Neural progenitor cell (in vitro differentiated cells): ENCODE measurements at regions not wholly inside any gene's neighbourhood (a gene's known extent, or its start where the extent isn't known, plus 50 kb on each side); places are given as distances from the start of the nearest gene placed in this dataset.

Experiments
- DNase-seq: peaks from one replicate; pipeline ENCODE4 v3.0.0-alpha.2; 2016; ENCODE audit warnings: low spot score
- H2AFZ ChIP-seq: fragments of 200-600 bp; sonication (generic); replicated peaks from 2 replicates; pipeline ENCODE4 v1.6.1; 2016; ENCODE audit warnings: antibody characterized with exemption
- H3F3A ChIP-seq: fragments of 200-600 bp; sonication (generic); 2 replicates; pipeline ENCODE4 v1.6.1; 2016; ENCODE audit warnings: antibody characterized with exemption, low read depth
- H3K27ac ChIP-seq: fragments of 200-600 bp; sonication (generic); 2 replicates; pipeline ENCODE4 v1.5.1; 2016; ENCODE audit warnings: mild to moderate bottlenecking
- H3K27me3 ChIP-seq: fragments of 200-600 bp; sonication (generic); 2 replicates; pipeline ENCODE4 v1.6.1; 2016; ENCODE audit warnings: mild to moderate bottlenecking, moderate library complexity
- H3K36me3 ChIP-seq: fragments of 200-600 bp; sonication (generic); 2 replicates; pipeline ENCODE4 v1.5.1; 2016
- H3K4me1 ChIP-seq: fragments of 200-600 bp; sonication (generic); 2 replicates; pipeline ENCODE4 v1.6.1; 2016; ENCODE audit warnings: mixed run types
- H3K4me2 ChIP-seq: fragments of 200-600 bp; sonication (generic); 2 replicates; pipeline ENCODE4 v1.6.1; 2016
- H3K4me3 ChIP-seq: fragments of 200-600 bp; sonication (generic); 2 replicates; pipeline ENCODE4 v1.5.1; 2016
- H3K79me2 ChIP-seq: fragments of 200-600 bp; sonication (generic); 2 replicates; pipeline ENCODE4 v1.6.1; 2016; ENCODE audit warnings: low read depth
- H3K9ac ChIP-seq: fragments of 200-600 bp; sonication (generic); 2 replicates; pipeline ENCODE4 v1.6.1; 2016
- H3K9me3 ChIP-seq: fragments of 200-600 bp; sonication (generic); 2 replicates; pipeline ENCODE4 v1.5.1; 2016; ENCODE audit warnings: low read depth
- H4K20me1 ChIP-seq: fragments of 200-600 bp; sonication (generic); 2 replicates; pipeline ENCODE4 v1.6.1; 2016; ENCODE audit warnings: low read depth
- H3K27ac Mint-ChIP-seq: 3 replicates; pipeline ENCODE4 v1.8.0; 2021; ENCODE audit warnings: mixed read lengths
- H3K27me3 Mint-ChIP-seq: 2 replicates; pipeline ENCODE4 v1.8.0; 2022; ENCODE audit warnings: low read depth, mild to moderate bottlenecking, inconsistent platforms, moderate library complexity, mixed read lengths; ENCODE audit not compliant: insufficient read depth
- H3K36me3 Mint-ChIP-seq: 3 replicates; pipeline ENCODE4 v1.8.0; 2021; ENCODE audit warnings: mixed read lengths
- H3K4me1 Mint-ChIP-seq: 3 replicates; pipeline ENCODE4 v1.8.0; 2021; ENCODE audit warnings: mixed read lengths
- H3K4me3 Mint-ChIP-seq: 3 replicates; pipeline ENCODE4 v1.8.0; 2021; ENCODE audit warnings: mild to moderate bottlenecking, moderate library complexity, mixed read lengths
- H3K9me3 Mint-ChIP-seq: 3 replicates; pipeline ENCODE4 v1.8.0; 2020; ENCODE audit warnings: mixed read lengths
- CTCF ChIP-seq: fragments of 200-600 bp; sonication (generic); IDR thresholded peaks from 2 replicates; pipeline ENCODE4 v1.5.1; 2017; ENCODE audit warnings: antibody characterized with exemption, mild to moderate bottlenecking
- EZH2 ChIP-seq: fragments of 200-600 bp; sonication (generic); IDR thresholded peaks from 2 replicates; pipeline ENCODE4 v1.6.1; 2017; ENCODE audit warnings: antibody characterized with exemption, mild to moderate bottlenecking, moderate library complexity
- EZH2phosphoT487 ChIP-seq: fragments of 200-600 bp; sonication (generic); IDR thresholded peaks from 2 replicates; pipeline ENCODE4 v1.6.1; 2017; ENCODE audit warnings: antibody characterized with exemption

DNA sequence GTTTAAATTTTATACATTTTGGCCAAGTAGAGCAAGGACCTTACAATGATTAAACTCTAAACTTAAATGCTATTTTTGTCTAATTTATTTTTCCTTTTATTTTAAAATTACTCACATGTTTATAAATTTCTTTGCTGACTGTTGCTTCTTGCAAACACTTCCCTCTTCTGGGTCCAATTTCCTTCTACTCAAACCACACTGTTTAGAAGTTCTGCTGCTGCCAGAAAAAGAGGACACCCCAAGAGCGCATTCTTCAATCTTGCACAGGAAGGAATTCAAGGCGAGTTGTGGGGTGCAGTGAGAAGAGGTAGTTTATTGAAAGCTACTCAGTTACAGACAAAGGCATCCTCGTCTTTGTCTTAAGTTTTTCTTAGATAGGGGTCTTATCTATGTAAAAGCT is 88.5 kb upstream of the NEK7 start:
- H3K27ac Mint-ChIP-seq, result no peak overlapping the region
- H3K27me3 ChIP-seq, result no peaks in the 10 kb centered on the region

GRCh38 chr1:198072177-198072576 is 84.6 kb upstream of the NEK7 start:
- Histone ChIP-seq H3K36me3 (no peaks in the 10 kb centered on the region), H3K4me2 (no peak overlapping the region), H3K27ac (no peak overlapping the region), H3K9ac (no peak overlapping the region), H3K4me3 (no peak overlapping the region), H3K27me3 (no peaks in the 10 kb centered on the region), H3K4me1 (no peaks in the 10 kb centered on the region), H3K79me2 (no peaks in the 10 kb centered on the region), H2AFZ (no peak overlapping the region), H3K9me3 (no peaks in the 10 kb centered on the region), H4K20me1 (no peaks in the 10 kb centered on the region), H3F3A (no peaks in the 10 kb centered on the region)
- Mint-ChIP-seq H3K4me3 (no peak overlapping the region), H3K9me3 (no peaks in the 10 kb centered on the region), H3K27me3 (no peaks in the 10 kb centered on the region), H3K27ac (no peak overlapping the region), H3K36me3 (no peaks in the 10 kb centered on the region), H3K4me1 (no peaks in the 10 kb centered on the region)
- DNase-seq, result no peak
- no peak for TF ChIP-seq EZH2phosphoT487
- TF ChIP-seq CTCF, result peak; percentile 23
- TF ChIP-seq EZH2, result no peak

More for the DNA sequence above, 88.5 kb upstream of the NEK7 start:
- no peak for TF ChIP-seq EZH2
- TF ChIP-seq EZH2phosphoT487, result no peak
- TF ChIP-seq CTCF, result no peak
- H3K9me3 ChIP-seq, result no peaks in the 10 kb centered on the region
- H3K27me3 Mint-ChIP-seq, result no peaks in the 10 kb centered on the region
- no peak overlapping the region for H3K4me3 Mint-ChIP-seq
- no peaks in the 10 kb centered on the region for H3K9me3 Mint-ChIP-seq
- no peaks in the 10 kb centered on the region for H3K4me1 Mint-ChIP-seq
- H3K27ac ChIP-seq, result no peak overlapping the region
- H3F3A ChIP-seq, result no peaks in the 10 kb centered on the region
- no peaks in the 10 kb centered on the region for H3K36me3 Mint-ChIP-seq
- no peaks in the 10 kb centered on the region for H3K79me2 ChIP-seq
- no peaks in the 10 kb centered on the region for H4K20me1 ChIP-seq
- H3K36me3 ChIP-seq, result no peaks in the 10 kb centered on the region
- no peak overlapping the region for H3K4me2 ChIP-seq
- H3K4me1 ChIP-seq, result no peaks in the 10 kb centered on the region
- H3K4me3 ChIP-seq, result no peak overlapping the region
- H3K9ac ChIP-seq, result no peak overlapping the region
- H2AFZ ChIP-seq, result peak overlapping the region; percentile 66
- no peak for DNase-seq

DNA sequence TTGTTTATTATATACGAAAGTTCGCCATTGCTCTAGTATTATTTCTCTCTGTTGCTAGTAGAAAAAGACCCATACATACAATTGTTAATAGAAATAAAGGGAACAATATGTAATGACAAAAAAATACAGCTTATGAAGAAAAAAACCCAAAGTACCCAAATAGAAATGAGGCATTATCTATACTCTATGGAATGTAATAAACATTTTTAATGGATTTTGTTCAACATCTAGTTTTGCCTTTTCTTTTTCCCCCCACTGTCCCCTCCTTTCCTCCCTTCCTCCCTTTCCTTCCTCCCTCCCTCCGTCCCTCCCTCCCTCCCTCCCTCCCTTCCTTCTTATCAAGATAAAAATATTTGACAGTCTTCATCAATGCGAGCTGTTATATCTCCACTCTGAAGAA is 81.5 kb upstream of the NEK7 start:
- H3K36me3 Mint-ChIP-seq, result no peaks in the 10 kb centered on the region
- no peaks in the 10 kb centered on the region for H4K20me1 ChIP-seq
- no peak overlapping the region for H3K27ac ChIP-seq
- TF ChIP-seq EZH2 (no peak), EZH2phosphoT487 (no peak)
- no peaks in the 10 kb centered on the region for H3K36me3 ChIP-seq
- no peaks in the 10 kb centered on the region for H3K79me2 ChIP-seq
- no peak overlapping the region for H3K4me3 ChIP-seq
- H3K27me3 Mint-ChIP-seq, result no peaks in the 10 kb centered on the region
- H3K27ac Mint-ChIP-seq, result no peak overlapping the region
- peaks cover 3% of the 10 kb centered on the region for H3K9me3 Mint-ChIP-seq
- no peaks in the 10 kb centered on the region for H3K27me3 ChIP-seq
- H3K4me1 Mint-ChIP-seq, result no peaks in the 10 kb centered on the region
- H3K9ac ChIP-seq, result no peak overlapping the region
- H3K4me3 Mint-ChIP-seq, result no peak overlapping the region
- H3K9me3 ChIP-seq, result no peaks in the 10 kb centered on the region
- no peak overlapping the region for H2AFZ ChIP-seq
- H3K4me1 ChIP-seq, result no peaks in the 10 kb centered on the region
- H3F3A ChIP-seq, result no peaks in the 10 kb centered on the region
- DNase-seq, result no peak
- H3K4me2 ChIP-seq, result no peak overlapping the region

DNA sequence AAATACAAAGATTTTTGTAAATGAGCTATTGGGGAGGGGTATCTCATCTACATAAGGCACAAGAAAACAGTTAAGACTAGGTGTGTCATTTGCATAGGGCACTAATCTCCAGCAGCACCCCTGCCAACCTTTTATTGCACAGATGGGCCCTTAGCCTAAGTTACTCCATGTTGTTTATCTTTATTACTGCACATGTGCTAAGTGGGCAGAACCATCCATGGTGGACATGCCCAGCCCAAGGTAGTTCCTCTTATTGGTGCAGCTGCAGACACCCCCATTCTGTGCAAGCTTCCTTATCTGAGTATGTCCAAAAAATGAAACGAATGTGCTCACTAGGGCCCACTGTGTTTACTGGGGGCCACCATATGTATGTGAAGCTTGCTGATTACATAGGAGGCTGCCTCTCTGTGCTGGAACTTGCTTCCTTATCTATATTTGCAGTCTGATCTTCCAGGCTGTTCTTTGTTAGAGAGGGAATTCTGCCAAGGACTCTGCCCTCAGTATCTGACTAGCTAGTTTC is 77.3 kb upstream of the NEK7 start:
- Histone ChIP-seq H3K4me2 (no peak overlapping the region), H3K79me2 (no peaks in the 10 kb centered on the region), H2AFZ (no peak overlapping the region), H3F3A (no peaks in the 10 kb centered on the region), H3K9ac (no peak overlapping the region), H3K4me3 (no peak overlapping the region), H3K27me3 (no peaks in the 10 kb centered on the region), H3K9me3 (no peaks in the 10 kb centered on the region), H3K4me1 (no peaks in the 10 kb centered on the region), H3K27ac (no peak overlapping the region), H3K36me3 (no peaks in the 10 kb centered on the region), H4K20me1 (no peaks in the 10 kb centered on the region)
- Mint-ChIP-seq H3K36me3 (no peaks in the 10 kb centered on the region), H3K27ac (no peak overlapping the region), H3K4me3 (no peak overlapping the region), H3K9me3 (peaks cover 5% of the 10 kb centered on the region), H3K4me1 (no peaks in the 10 kb centered on the region), H3K27me3 (no peaks in the 10 kb centered on the region)
- TF ChIP-seq EZH2phosphoT487 (no peak), CTCF (no peak), EZH2 (no peak)
- no peak for DNase-seq
